ENCODE measurements at regions not wholly inside any gene's neighbourhood (a gene's known extent, or its start where the extent isn't known, plus 50 kb on each side); places are given as distances from the start of the nearest gene placed in this dataset.

- DNase-seq (ENCODE audit: low spot score) = no peak
Measured at GRCh38 chr6:53744321-53744720, 50.5 kb upstream of the LRRC1 start.

DNA sequence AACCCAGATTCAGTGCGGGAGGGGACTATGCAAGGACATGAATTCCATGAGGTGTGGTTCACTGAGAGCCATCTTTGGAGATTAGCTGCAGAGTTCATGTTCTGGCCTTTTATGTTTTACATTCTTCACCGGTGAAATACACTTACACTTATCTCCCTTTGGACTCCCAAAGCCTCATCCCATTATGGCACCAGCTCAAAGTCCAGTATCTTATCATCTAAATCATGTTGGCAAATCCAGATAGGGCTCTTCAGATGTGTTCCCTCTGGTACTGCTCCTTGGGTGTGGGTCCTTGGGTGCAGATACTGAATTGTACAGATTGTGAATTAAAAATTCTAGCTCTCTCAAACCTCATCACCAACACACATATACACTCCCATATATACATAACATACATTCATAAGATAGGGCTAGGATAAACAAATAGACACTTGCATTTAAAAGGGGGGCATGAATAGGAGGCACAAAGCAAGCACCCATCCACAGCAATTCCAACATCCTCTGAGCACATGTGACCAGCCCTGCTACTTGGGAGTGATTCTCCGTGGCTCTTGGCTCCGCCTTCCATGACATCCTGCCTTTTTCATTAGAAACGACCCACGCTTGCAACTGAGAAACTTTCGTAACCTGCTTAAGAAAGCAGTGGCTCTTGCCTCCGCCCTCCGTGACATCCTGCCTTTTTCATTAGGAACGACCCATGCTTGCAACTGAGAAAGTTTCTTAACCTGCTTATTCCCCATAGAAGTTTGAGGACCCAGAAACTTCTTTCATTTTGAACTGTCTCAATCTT lies 53.6 kb upstream of the LRRC1 start:
- DNase-seq (ENCODE audit: low spot score) = no peak

DNA sequence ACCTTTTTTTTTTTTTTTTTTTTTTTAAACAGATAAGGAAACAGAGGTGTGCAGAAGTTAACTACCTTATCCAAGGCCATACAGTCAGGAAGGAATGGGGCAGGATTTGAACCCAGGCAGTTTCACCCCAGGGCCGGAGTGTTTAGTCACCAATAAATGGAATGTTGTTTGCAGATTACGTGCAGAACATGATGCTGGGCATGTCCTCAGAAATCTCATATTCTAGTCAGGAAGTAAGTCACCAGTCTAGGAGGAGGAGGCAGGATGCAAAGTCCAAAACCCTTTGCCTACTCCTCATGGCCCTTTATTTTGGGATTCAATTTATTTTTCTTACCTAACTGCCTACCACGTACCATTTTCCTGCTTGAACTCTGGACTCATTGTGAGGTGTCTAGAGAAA lies 57.1 kb upstream of the LRRC1 start:
- DNase-seq (ENCODE audit: low spot score) = no peak

DNA sequence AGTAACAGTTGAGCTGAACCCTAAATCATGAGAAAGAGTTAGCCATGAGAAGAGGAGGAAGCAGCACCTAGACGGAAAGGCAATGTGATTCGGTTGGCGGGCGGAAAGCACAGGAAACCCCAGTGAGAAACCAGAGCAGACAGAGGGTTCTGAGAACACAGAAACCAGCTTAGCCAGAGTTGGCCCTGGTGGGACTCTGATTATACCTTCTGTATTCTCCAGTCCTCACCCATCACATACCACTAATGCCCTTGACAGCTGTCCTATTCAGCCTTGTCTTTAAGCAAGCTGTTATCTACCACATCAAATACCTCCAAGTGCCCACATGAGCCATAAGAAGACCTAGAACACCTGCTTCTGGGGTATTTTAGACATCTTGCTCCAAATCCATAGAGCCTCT lies 58.9 kb upstream of the LRRC1 start:
- no peak for DNase-seq (ENCODE audit: low spot score)

GRCh38 chr6:53734473-53735299 lies 60.1 kb upstream of the LRRC1 start:
- peak; percentile 58 for DNase-seq (ENCODE audit: low spot score)

GRCh38 chr6:53731866-53732636 lies 62.8 kb upstream of the LRRC1 start:
- no peak for DNase-seq (ENCODE audit: low spot score)

GRCh38 chr6:53730767-53731166 lies 64.0 kb upstream of the LRRC1 start:
- no peak for DNase-seq (ENCODE audit: low spot score)

DNA sequence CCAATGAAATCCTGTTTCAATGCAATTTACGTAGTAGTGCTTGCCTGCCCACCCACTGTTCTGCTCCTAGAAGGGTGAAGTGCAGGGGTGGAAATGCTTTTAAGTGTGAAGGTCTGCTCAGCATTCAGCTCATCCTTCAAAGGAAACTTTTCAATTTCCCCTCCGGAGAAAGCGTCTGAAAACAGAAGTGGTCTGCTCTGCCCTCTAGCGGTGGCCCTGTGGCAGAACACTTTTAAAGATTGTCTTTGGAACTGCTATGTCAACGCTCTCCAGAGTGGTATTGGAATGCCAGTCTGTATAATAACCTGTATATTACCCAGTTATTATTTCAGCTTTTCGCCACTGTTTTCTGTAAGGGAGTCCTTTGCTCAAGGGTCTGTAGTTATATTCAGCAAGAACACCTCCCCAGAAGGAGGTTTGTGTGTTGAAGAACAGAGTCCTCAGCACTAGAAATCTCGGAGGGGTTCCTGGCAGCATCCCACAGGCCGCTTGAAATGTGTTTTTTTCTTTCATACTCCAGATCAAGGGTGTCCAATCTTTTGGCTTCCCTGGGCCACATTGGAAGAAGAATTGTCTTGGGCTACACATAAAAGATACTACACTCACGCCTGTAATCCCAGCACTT lies 63.1 kb upstream of the KLHL31 start:
- peak; percentile 59 for DNase-seq (ENCODE audit: low spot score)

GRCh38 chr6:53727748-53728147 lies 62.2 kb upstream of the KLHL31 start:
- peak; percentile 41 for DNase-seq (ENCODE audit: low spot score)

- peak; percentile 88 for DNase-seq (ENCODE audit: low spot score)
Measured at GRCh38 chr6:53725791-53726575, 60.4 kb upstream of the KLHL31 start.

DNA sequence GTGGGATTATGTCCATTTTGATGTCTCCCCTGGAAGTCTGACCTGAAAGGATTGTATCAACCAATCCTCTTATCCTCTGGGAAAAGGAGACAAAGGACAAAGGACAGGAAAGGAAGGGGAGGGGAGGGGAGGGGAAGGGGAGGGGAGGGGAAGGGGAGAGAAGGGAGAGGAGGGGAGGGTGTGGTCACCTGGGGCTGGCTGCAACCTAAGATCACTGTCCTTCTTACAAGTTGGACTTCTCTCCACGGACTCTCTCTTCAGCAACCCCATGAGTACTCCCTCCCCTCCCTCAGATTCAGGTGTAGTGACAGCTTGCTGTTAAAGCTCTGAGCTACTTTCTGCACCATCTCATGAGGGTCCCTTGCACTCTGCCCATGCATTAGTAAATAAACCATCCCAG lies 58.9 kb upstream of the KLHL31 start:
- no peak for DNase-seq (ENCODE audit: low spot score)

GRCh38 chr6:53723331-53723730 lies 57.8 kb upstream of the KLHL31 start:
- DNase-seq (ENCODE audit: low spot score) = no peak

DNA sequence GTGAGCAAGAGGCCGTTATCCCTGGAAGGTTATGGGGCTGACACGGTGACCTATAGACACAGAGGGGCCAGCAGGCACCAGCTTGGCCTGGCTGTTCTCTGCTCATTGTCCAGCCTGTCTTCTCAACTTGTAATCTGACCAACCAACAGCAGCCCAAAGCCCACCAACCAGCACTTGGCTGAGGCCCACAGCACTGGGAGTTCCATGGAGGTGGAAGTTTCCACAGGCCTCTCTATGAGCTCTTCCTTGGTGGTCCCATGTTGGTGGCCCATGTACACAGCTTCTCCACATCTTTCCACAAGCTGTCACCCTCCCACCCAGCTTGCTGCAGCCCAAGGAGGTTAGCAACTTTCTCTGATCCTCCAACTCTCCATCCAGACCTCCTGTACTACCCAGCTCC lies 56.2 kb upstream of the KLHL31 start:
- no peak for DNase-seq (ENCODE audit: low spot score)

DNA sequence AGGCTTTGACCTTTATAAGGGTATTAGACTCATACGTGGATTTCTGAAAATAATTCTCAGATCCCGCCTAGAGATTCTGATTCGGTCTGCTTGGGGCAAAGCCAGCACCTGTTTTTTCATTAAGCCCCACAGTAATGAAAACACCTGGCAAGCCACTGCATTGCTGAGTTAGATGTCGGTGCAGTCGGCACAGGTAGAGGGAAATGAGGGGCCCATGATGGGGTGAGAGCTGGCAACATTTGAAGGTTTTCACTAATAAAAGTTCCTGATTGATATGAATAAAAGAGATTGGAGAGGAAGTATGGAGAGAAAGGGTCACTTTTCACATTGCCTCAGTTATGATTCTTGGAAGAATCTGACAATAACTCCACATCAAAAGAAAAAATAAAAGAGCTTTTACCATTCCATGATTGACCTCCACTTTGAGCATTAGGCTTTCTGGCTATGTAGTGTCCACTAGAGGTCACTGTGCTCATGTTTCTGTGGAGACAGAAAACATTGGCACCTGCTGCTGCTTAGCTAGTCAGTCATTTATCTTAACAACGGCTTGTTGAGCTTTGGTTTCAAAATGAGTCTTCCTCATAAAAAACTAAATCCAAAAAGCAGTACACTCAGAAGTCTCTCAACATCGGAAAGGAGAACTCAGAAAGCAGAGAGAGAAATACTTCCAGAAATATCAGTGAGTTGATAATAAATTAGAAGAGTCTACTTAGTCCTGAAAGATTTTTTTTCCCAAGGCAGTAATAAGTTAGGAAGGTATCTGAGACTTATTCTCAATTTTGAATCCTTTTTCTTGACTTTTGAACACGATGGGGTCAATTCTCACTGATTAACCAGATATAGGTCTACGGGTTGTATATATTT lies 53.3 kb upstream of the KLHL31 start:
- peak; percentile 78 for DNase-seq (ENCODE audit: low spot score)

DNA sequence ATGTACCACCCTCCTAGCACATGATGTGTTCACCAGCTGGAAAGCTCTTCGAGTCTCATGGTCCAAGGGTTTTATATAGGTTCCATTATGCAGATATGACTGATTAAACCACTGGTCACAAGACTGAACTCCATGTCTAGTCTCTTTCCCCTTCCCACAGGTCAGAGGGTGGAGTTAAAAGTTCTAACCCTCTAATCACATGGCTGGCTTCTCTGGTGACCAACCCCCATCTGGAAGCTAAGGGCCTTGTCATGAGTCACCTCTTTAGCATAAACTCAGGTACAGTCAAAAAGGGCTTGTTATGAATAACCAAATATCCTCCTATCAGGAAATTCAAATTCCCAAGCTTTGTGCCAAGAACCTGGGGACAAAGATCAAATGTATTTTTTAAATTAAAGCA lies 52.0 kb upstream of the KLHL31 start:
- DNase-seq (ENCODE audit: low spot score) = no peak

GRCh38 chr6:53715434-53715833 lies 49.9 kb upstream of the KLHL31 start:
- DNase-seq (ENCODE audit: low spot score) = no peak
